Left colon (tissue), 2 donors: ENCODE measurements at regions not wholly inside any gene's neighbourhood (a gene's known extent, or its start where the extent isn't known, plus 50 kb on each side); places are given as distances from the start of the nearest gene placed in this dataset.
"Not testable (repeated sequence)": the region's sequence is repeated elsewhere in the genome, so short reads cannot be mapped to it uniquely, and the experiment has no call there.

ENCODE experiments used
- ATAC-seq: fragments of 200-7000 bp; cut with Tn5 transposase; one replicate; pipeline ENCODE4 v1.9.1; 2020; ENCODE audit warnings: mild to moderate bottlenecking, moderate library complexity
- DNase-seq, 2 donors: peaks; one replicate each; pipeline ENCODE4 v3.0.0-alpha.2; 2020
- intact Hi-C, 2 donors: fragments of 100-400 bp; cut with DNase I in 1 of 2; cut with micrococcal nuclease in 1 of 2; formaldehyde crosslinking; loops; one replicate each; pipeline versions ENCODE4 v1.11.2 to v1.14.0; 2022; cut with DNase I, micrococcal nuclease
- donor health status: DM: no; HTN: no; CAD: no.
- donor health status: DM: yes; HTN: yes; CAD: no.

DNA sequence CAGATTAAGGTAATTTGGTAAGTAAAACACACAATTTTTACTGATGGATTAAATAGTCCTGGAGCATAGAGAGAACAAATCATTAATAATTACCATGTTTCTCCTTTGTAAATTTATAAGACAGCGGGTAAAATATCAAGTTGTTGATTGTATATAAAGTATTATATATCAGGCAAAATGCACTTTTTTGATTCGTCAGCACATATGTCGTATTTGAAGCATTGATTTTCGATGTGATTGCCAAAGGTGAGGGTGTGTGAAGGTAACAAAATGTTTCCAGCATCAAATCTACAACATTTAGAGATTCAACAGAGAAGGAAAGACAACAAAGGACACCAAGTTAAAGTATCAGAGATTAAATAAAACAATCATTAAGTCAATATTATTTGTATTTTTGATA is 1437.8 kb upstream of the ADGRL3 start:
- ATAC-seq: no peak
- DNase-seq: no peak
- intact Hi-C loops: no loop called here

DNA sequence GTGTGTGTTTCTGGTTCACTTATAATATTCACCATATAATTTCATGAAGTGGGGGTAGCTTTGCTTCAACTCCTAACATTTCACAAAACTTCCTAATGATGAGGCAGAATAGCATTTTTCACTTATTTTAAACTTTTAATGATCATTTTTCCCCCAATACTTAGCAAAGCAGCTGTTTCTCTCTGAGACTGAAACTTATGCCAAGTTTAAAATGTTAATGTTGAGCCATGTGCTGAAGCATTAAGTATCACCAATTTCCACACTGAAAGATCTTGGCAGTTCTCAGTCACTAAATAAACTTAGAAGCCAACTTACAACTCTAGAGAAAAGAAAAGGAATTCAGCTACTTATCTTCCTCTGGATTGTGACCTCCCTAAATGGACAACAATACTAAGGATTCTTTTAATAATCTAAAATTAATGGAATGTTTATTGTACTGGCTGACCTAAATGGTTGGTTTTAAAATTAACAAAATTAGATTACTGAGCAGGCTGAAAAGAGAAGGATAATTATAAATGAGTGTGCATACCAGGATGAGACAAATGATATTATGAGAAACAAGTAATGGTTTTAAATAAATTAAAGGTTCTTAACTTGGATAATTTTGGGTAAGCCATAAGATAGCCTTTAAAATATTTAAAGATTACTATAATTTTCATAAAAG is 1429.4 kb upstream of the ADGRL3 start:
- DNase-seq (no peak), ATAC-seq (no peak)
- intact Hi-C loops: no loop called here

DNA sequence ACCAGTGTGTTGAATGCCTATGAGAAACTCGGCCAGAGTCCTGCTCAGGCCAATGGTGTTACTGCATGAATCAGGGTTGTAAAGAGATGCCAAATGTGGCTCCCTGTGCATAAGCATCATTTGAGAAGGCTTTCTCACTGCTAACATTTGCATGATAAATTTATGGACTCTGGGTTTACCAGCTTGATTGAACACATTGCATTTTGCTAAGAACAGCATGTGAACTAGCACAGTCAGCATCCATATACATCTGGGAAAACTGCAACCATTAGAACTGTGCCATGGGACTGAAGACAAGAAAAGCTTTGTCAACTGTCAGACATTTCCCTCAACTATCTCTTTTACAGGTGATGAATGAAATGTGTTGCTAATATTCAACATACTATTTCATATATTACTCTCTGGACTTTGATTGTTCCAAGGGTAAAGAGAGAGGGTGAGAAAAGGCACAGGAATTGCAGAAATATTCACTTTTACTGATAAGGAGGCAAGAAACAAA is 1427.4 kb upstream of the ADGRL3 start:
- DNase-seq: no peak
- no peak for ATAC-seq
- intact Hi-C loops: no loop called here

DNA sequence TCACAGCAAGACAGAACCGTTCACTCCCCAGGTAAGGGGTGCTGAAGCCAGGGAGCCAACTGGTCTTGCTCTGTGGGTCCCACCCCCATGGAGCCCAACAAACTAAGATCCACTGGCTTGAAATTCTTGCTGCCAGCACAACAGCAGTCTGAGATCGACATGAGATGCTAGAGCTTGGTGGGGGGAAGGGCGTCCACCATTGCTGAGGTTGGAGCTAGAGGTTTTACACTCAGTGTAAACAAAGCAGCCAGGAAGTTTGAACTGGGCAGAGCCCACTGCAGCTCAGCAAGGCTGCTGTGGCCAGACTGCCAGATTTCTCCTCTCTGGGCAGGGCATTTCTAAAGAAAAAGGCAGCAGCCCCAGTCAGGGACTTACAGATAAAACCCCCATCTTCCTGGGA is 1419.9 kb upstream of the ADGRL3 start:
- DNase-seq, intact Hi-C loops, ATAC-seq: not testable (repeated sequence)

DNA sequence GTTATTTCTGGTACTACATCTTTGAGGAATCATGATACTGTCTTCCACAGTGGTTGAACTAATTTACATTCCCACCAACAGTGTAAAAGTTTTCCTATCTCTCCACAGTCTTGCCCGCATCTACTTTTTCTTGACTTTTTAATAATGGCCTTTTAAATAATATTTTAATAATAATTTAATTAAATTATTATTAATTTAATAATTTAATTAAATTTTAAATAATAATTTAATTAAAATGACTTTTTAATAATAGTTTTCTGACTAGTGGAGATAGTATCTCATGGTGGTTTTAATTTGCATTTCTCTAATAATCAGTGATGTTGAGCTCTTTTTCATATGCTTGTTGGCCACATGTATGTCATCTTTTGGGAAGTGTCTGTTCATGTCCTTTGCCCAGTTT is 1395.0 kb upstream of the ADGRL3 start:
- intact Hi-C loops: no loop called here
- no peak for ATAC-seq
- DNase-seq: no peak

DNA sequence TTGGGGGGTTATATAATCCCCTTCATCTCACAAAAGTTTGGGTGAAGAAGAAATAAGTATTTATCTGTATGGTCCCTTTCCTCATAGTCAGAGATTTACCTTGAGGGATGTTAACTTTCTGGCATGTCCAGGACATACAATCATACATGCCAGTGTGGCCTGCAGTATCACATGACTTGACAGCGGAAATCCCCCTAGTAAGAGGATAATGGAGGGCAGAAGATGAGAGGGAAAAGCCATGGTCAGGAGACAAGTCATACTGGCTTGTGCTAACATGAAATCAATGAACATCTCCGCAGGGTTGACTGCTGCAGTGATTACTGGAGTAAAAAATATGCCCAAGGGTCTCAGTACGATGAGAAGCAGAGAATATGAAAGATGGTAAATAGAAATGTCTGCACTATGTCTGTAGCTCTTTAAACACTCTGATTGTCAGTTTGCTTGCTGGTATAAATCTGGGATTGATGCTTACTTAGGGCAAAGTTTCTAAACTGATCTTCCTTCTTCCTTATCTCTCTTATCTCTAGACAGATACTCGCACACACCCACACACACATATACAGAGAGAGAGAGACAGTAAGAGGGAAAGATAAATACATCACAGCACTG is 1385.6 kb upstream of the ADGRL3 start:
- intact Hi-C loops: no loop called here
- no peak for ATAC-seq
- no peak for DNase-seq

DNA sequence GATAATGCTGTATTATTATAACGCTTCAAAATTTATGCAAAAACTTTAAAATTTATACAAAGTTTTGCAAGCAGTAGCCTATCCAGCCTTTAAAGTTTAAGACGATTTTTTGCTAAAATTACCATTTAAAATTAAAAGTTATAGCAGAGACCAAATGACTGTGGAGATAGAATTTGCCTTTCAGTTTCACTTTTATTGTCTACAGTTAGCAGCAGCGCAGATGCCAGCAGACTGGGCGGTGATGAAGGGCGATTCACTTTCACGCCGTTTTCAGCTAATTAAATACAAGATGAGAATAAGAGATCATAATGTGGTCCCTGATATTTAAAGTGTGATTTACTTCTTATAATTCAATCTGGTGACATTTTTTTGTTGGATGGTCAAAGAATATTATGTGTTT is 1381.5 kb upstream of the ADGRL3 start:
- ATAC-seq (no peak), DNase-seq (no peak)
- intact Hi-C loops: no loop called here

DNA sequence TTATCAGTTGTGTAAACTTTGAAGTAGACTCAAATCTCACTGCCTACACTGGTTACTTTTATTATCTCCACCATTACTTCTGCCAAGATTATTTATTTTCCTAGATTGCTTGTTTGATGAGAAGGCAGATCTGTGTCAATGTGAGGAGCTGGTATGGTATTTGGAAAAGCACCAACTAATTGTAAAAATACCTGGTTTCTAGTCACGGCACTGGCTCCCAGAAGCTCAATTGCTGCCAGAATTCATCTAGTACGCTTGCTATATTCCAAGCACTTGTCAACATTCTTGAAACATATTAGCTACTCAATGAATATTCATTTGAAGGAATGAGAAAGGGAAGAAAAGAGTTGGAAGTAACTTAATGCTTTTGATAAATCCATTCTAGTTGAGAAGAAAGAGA is 1376.8 kb upstream of the ADGRL3 start:
- ATAC-seq: no peak
- intact Hi-C loops: no loop called here
- no peak for DNase-seq

DNA sequence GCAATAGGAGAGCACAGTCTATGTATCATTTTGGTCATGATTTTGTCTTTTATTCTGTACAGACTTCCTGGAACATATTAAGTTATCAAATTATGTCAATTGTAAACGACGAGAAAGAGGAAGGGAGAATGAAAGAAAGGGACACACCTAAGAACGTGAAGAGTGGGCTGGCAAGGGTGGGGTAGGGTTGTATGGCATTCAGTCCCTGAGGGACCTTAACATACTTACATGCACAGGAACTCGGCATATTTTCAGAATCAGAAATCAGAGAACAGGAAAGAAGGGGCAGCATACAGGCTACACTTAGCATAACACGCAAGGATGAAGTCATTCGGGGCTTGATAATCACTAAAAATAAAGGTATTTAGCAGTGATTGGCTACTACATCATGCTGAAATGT is 1375.0 kb upstream of the ADGRL3 start:
- DNase-seq: no peak
- intact Hi-C loops: no loop called here
- ATAC-seq: no peak

DNA sequence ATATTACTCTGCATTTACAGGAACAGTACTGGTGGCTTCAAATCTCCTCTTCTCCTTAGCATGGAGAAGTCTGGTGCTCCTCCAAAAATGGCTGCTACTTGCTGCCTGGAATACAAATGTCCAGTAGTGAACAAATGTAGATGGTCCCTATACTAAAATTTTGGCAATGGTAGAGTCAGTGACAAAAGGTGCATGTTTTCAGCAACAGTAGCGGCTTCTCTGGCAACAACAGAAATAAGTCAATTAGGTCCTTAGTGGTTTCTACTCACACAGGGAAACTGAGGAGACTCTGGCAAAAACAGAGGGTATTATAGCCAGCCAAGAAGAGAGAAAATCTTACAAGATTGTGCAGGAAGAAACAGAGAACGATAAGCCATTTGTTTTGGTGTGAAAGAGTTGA is 1368.4 kb upstream of the ADGRL3 start:
- no peak for DNase-seq
- intact Hi-C loops: no loop called here
- ATAC-seq: no peak

DNA sequence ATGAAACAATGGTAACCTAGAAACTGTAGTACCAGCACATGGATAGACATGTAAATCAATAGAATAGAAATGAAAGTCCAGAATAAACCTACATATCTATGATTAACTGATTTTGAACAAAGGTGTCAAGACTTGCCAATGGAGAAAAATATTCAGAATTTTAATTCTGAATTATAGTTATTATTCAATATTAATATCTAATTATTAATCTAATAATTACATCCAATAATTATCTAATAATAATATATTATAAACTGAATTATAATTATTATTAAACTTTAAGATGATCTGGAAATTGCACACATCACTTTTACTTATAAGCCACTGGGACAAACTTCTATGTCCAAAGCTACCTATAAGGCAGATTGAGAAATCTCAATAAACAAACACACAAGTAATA is 1365.2 kb upstream of the ADGRL3 start:
- intact Hi-C loops: no loop called here
- no peak for DNase-seq
- ATAC-seq: no peak

DNA sequence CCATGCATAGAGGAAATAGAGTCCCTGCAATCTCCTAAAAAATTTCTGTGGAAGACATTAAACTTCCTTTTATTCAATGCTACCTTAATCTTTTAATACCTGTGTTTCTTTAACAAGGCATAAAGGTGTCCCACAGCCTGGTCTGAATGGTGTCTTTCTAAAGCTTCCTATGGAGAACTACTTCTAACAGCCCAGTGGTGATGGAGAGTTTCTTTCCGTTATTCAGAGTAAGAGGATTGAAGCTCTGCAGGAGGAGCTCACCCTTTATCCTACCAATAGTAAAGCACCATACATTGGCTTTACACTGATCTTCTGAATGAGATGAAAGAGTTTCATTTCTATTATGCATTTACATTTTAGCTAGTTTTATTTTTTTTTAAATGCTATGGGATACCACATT is 1362.4 kb upstream of the ADGRL3 start:
- intact Hi-C loops: no loop called here
- ATAC-seq (no peak), DNase-seq (no peak)

DNA sequence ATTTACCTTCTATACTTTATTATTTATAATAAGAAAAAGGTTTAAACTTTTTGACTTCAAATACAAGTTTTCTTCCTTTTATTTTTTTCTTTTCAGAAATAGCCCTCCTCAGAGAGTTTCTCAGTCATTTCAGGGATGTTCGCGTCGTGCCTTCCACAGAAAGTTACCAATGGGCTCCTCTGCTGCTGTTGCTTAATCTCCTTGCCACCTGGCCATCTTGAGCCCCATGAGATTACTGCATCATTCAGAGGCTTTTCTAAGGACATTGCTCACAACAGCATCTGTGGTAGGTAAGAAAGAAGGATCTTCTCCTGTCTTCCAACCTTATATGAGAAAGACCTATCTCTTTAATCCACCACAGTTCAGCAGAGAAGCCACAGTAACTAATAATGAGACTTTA is 1361.9 kb upstream of the ADGRL3 start:
- no peak for DNase-seq
- intact Hi-C loops: no loop called here

DNA sequence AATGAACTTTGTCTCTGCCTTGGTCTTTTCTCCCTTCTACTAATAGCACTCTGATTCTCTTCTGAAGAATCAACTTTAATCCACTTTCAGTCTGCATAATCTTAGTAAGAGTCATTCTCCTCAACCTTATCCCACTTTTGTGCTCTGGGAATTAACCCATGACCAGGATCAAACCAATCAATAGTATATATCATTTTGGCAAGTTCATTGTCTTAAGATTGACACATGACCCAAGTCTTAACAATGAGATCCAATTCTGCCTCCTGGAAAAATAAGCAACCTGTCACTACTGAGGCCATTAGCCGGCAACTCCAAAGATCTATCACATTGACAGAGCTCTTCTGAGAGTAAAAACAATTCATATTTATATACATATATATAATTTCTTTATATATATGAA is 1358.4 kb upstream of the ADGRL3 start:
- ATAC-seq: no peak
- DNase-seq: no peak
- intact Hi-C loops: no loop called here

More for the DNA sequence above, 1361.9 kb upstream of the ADGRL3 start:
- no peak for ATAC-seq

DNA sequence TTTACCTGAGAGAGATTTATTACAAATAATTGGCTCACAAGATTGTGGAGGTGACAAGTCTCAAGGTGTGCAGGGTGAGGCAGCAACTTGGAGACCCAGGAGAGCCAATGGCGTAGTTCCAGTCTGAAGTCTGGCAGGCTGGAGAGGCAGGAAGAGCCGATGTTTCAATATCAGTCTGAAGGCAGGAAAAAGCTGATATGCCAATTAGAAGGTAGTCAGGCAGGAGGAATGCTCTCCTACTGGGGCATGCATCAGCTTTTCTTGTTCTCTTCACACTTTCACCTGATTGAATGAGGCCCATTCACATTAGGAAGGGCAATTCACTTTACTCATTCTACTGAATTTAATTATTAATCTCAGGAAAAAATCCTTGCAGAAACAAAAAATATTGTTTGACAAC is 1351.7 kb upstream of the ADGRL3 start:
- intact Hi-C loops: no loop called here
- DNase-seq (no peak), ATAC-seq (no peak)

DNA sequence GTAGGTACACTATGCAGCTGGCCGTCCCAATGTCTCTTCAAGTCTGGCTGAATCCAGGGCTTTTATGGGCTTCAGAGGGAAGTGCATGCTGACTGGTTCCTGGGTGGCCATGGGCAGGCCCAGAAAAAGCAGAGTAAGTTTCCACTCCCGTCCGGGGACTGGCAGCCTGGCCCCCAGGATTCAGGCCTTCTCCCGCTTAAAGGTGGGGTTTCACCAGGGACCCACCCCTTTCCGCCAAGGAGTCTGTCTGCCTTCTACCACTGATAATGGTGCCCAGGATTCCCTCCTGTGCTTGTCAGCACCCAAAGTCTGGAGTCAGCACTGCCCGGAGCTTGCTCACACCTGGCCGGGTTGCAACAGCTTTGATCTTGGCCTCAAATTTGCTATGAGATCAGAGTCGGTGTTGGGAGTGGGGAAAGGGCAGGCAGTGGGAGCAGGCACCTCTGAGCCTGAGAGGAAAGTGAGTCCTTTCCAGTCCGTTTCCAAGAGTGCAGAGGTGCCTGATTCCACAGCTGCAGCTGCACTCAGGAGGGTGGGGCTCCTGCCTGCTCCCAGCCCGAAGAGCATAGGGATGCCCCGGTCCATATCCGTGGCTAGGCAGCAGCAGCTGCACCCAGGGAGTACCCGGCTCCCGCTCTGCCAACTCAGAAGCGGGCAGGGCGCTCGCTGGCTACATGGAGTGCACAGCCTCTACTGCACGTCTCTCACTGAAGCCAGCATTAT is 1344.3 kb upstream of the ADGRL3 start:
- ATAC-seq (no peak), DNase-seq (no peak)
- intact Hi-C loops: no loop called here

DNA sequence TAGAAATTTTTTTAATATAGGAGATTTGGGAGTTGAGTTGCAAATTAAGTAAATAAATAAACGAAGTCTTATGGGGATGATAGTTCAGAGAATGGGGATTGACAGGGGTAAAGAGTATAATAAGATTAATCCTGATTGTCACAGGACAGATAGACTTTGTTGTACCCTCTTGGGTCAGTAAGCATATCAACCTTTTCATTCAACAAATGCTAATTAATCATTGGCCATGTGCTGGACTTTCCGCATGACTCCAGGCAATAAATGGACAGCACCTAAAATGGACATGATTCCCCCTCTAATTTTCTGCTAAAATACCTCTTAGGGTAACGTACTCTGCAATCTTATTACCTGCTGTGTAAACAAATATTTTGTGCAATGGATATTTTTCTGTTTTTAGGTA is 1331.1 kb upstream of the ADGRL3 start:
- DNase-seq: no peak
- intact Hi-C loops: no loop called here
- ATAC-seq: no peak

DNA sequence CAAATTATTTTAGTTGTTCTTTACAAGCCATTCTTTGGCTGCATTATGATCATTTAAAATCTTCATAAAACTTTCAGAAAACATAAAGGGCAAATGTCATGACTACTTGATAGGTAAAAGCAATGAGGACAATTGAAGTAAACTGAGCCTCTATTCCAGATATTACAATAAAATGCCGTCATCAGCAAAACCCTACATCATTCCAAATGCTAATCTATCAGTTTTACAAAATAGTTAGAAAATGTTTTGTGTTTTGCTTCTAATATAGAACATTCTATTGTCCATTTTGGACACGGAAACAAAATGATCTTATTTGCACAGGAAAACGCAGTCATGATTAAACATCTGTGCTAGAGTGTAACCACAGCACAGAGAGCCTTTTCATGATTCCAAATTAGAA is 1330.6 kb upstream of the ADGRL3 start:
- ATAC-seq (no peak), DNase-seq (no peak)
- intact Hi-C loops: no loop called here

DNA sequence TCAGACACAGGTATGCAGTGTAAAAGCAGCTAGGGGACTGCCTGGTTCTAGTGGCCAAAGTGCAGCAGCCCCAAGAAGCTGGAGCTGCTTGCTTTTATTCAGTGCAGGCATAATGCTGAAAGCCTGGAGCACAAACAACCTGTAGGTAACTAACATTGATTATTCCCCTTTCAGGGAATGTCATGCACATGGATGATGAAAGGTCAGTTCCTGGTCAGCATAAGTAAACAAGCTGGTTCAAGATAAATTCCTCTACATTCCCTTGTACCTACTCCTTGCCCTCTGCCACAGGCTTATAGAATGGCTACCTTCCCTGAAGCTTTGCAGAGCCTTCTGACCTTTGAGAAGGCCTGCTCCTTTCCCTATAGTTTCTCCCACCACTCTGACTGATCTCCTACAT is 1318.5 kb upstream of the ADGRL3 start:
- DNase-seq: no peak
- intact Hi-C loops: no loop called here
- no peak for ATAC-seq

DNA sequence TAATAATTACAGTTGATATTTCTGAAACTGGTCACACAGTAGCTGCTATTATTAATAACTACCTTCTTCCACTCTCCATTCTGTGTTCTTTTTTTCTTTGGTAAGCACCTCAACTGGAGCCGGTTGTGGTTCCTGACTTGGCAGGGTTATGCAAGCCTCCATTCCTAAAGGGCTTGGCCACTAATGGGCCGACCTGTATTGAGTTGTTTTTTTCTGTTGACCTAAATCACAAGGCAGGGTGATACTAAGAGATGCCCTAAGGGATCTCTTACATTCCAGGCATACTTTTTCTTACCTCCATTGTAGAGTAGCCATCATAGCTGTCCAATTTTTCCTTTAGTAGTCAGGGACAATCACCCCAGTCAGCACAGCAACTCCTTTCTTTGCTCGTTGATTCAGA is 1295.8 kb upstream of the ADGRL3 start:
- no peak for ATAC-seq
- DNase-seq: no peak
- intact Hi-C loops: no loop called here
